ENCODE measurements at regions not wholly inside any gene's neighbourhood (a gene's known extent, or its start where the extent isn't known, plus 50 kb on each side); places are given as distances from the start of the nearest gene placed in this dataset.

DNA sequence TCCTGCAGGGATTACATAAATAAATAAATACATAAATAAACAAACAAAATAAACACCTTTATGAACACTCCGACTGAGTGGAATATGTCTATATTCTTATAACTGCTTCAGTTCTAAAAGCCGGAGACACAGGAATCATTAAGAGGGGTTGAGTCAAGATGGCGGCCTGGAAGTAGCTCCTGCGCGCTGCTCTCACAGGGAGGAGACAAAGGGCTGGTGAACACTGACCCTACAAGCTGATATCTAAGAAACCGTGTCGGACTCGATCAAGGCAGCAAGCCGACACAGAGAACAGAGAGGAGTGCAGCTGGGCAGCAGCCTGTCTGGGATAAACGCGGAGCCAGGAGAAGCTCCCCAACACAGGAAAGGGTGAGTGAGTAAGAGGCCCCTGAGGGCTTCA lies 1098.6 kb upstream of the NCAM2 start:
- Histone ChIP-seq H3K4me3 (no peak overlapping the region), H3K27me3 (no peaks in the 10 kb centered on the region), H3K27ac (no peak overlapping the region), H3K9me3 (peaks cover 0 to 9% of the 10 kb centered on the region in 2 donors), H3K4me1 (no peaks in the 10 kb centered on the region), H3K36me3 (no peaks in the 10 kb centered on the region)
- no peak for DNase-seq (ENCODE audit: low spot score)
- no peak for TF ChIP-seq CTCF (IDR thresholded peaks at IDR 0.05)

GRCh38 chr21:19900149-19900548 lies 1098.1 kb upstream of the NCAM2 start:
- H3K9me3 ChIP-seq, result peaks cover 0 to 9% of the 10 kb centered on the region in 2 donors
- TF ChIP-seq CTCF (IDR thresholded peaks at IDR 0.05), result no peak
- H3K27me3 ChIP-seq, result no peaks in the 10 kb centered on the region
- no peaks in the 10 kb centered on the region for H3K36me3 ChIP-seq
- H3K27ac ChIP-seq, result no peak overlapping the region
- no peak overlapping the region for H3K4me3 ChIP-seq
- no peaks in the 10 kb centered on the region for H3K4me1 ChIP-seq
- no peak for DNase-seq (ENCODE audit: low spot score)

- no peaks in the 10 kb centered on the region for H3K36me3 ChIP-seq
- DNase-seq (ENCODE audit: low spot score), result no peak
- no peaks in the 10 kb centered on the region for H3K4me1 ChIP-seq
- no peak overlapping the region for H3K4me3 ChIP-seq
- no peaks in the 10 kb centered on the region for H3K27me3 ChIP-seq
- no peak for TF ChIP-seq CTCF (IDR thresholded peaks at IDR 0.05)
- H3K9me3 ChIP-seq, result no peaks in the 10 kb centered on the region
- peak overlapping the region in 1 of 2 donors; percentile 34 for H3K27ac ChIP-seq
Measured at GRCh38 chr21:19908390-19908789, 1089.8 kb upstream of the NCAM2 start.

- H3K27me3 ChIP-seq, result no peaks in the 10 kb centered on the region
Measured at GRCh38 chr21:19914028-19914427, 1084.2 kb upstream of the NCAM2 start.

GRCh38 chr21:19921211-19921610 lies 1077.0 kb upstream of the NCAM2 start:
- no peaks in the 10 kb centered on the region for H3K27me3 ChIP-seq
- H3K4me1 ChIP-seq, result no peaks in the 10 kb centered on the region
- H3K4me3 ChIP-seq, result no peak overlapping the region
- no peak overlapping the region for H3K27ac ChIP-seq
- DNase-seq (ENCODE audit: low spot score), result no peak
- H3K36me3 ChIP-seq, result no peaks in the 10 kb centered on the region
- H3K9me3 ChIP-seq, result no peaks in the 10 kb centered on the region
- TF ChIP-seq CTCF (IDR thresholded peaks at IDR 0.05), result no peak

More at GRCh38 chr21:19914028-19914427, 1084.2 kb upstream of the NCAM2 start:
- no peaks in the 10 kb centered on the region for H3K36me3 ChIP-seq
- peak overlapping the region in 1 of 2 donors; percentile 41 for H3K27ac ChIP-seq
- no peaks in the 10 kb centered on the region for H3K4me1 ChIP-seq
- TF ChIP-seq CTCF (IDR thresholded peaks at IDR 0.05), result no peak
- H3K4me3 ChIP-seq, result peak overlapping the region in 1 of 2 donors; percentile 12
- no peak for DNase-seq (ENCODE audit: low spot score)
- no peaks in the 10 kb centered on the region for H3K9me3 ChIP-seq

GRCh38 chr21:19922122-19922521 lies 1076.1 kb upstream of the NCAM2 start:
- no peak for DNase-seq (ENCODE audit: low spot score)
- no peak overlapping the region for H3K4me3 ChIP-seq
- H3K27ac ChIP-seq, result no peak overlapping the region
- H3K36me3 ChIP-seq, result no peaks in the 10 kb centered on the region
- no peaks in the 10 kb centered on the region for H3K27me3 ChIP-seq
- TF ChIP-seq CTCF (IDR thresholded peaks at IDR 0.05), result no peak
- H3K4me1 ChIP-seq, result no peaks in the 10 kb centered on the region
- H3K9me3 ChIP-seq, result no peaks in the 10 kb centered on the region

Measured in right atrium auricular region (tissue), 2 donors.